IMR-90 (cell line): ENCODE measurements at regions not wholly inside any gene's neighbourhood (a gene's known extent, or its start where the extent isn't known, plus 50 kb on each side); places are given as distances from the start of the nearest gene placed in this dataset.

Source experiments
- ATAC-seq: fragments of 200-7000 bp; cut with Tn5 transposase; 2 replicates; pipeline ENCODE4 v1.9.1; 2020; ENCODE audit warnings: low read depth, mild to moderate bottlenecking, moderate library complexity
- BruUV-seq: library from RNA; stranded (reverse); fragments of 400-500 nt; replicated peaks from 2 replicates; lab custom pipeline; 2021; lab: Mats Ljungman, UMichigan
- CTCF ChIA-PET: fragments of 300-600 bp; formaldehyde crosslinking; extraction: SDS; loops from one replicate; lab custom pipeline; 2021; ENCODE audit warnings: antibody characterized with exemption; lab: Yijun Ruan, JAX
- POLR2A ChIA-PET: fragments of 300-600 bp; sonication (Branson Sonifier 250); formaldehyde crosslinking; loops from one replicate; lab custom pipeline; 2022; ENCODE audit warnings: antibody characterized with exemption; ENCODE audit not compliant: unreplicated experiment; lab: Charles Lee
- DNase-seq: peaks from one replicate; pipeline ENCODE4 v3.0.0; 2013
- H2AFZ ChIP-seq: replicated peaks from 2 replicates; pipeline ENCODE3; 2013; ENCODE audit warnings: low read length, mild to moderate bottlenecking; ENCODE audit not compliant: poor library complexity
- H2AK5ac ChIP-seq: 2 replicates; pipeline ENCODE4 v1.6.1; 2013; ENCODE audit warnings: low read depth, low read length, inconsistent platforms
- H2AK9ac ChIP-seq: replicated peaks from 2 replicates; pipeline ENCODE3; 2013; ENCODE audit warnings: mild to moderate bottlenecking, low read depth, low read length, moderate library complexity; ENCODE audit not compliant: poor library complexity
- H2BK120ac ChIP-seq: 2 replicates; pipeline ENCODE4 v1.6.1; 2013; ENCODE audit warnings: low read depth, low read length, inconsistent platforms
- H2BK15ac ChIP-seq: 3 replicates; pipeline ENCODE4 v1.6.1; 2013; ENCODE audit warnings: low read depth, low read length, inconsistent platforms
- H2BK20ac ChIP-seq: 2 replicates; pipeline ENCODE4 v1.6.1; 2013; ENCODE audit warnings: low read depth, mild to moderate bottlenecking, inconsistent platforms, low read length, moderate library complexity
- H2BK5ac ChIP-seq: 2 replicates; pipeline ENCODE4 v1.6.1; 2013; ENCODE audit warnings: mild to moderate bottlenecking, low read depth, low read length, inconsistent platforms; ENCODE audit not compliant: poor library complexity, severe bottlenecking
- H3K14ac ChIP-seq: replicated peaks from 2 replicates; pipeline ENCODE4 v1.6.1; 2013; ENCODE audit warnings: low read depth, low read length, inconsistent platforms
- H3K18ac ChIP-seq: 2 replicates; pipeline ENCODE4 v1.6.1; 2013; ENCODE audit warnings: low read depth, low read length, control low read depth
- H3K23ac ChIP-seq: 2 replicates; pipeline ENCODE4 v1.6.1; 2013; ENCODE audit warnings: low read depth, low read length, inconsistent platforms
- H3K27ac ChIP-seq: 2 replicates; pipeline ENCODE4 v1.5.1; 2013; ENCODE audit warnings: mild to moderate bottlenecking, control low read depth, low read length; ENCODE audit not compliant: insufficient read depth
- H3K27me3 ChIP-seq: 2 replicates; pipeline ENCODE4 v1.6.1; 2013; ENCODE audit warnings: low read length; ENCODE audit not compliant: control insufficient read depth, insufficient read depth
- H3K36me3 ChIP-seq: 2 replicates; pipeline ENCODE4 v1.6.1; 2013; ENCODE audit warnings: low read length, mixed read lengths; ENCODE audit not compliant: control insufficient read depth, insufficient read depth
- H3K4ac ChIP-seq: 2 replicates; pipeline ENCODE4 v1.6.1; 2013; ENCODE audit warnings: low read depth, low read length, inconsistent platforms
- H3K4me1 ChIP-seq: 2 replicates; pipeline ENCODE4 v1.6.1; 2013; ENCODE audit warnings: low read length, mixed read lengths; ENCODE audit not compliant: control insufficient read depth, insufficient read depth
- H3K4me2 ChIP-seq: 2 replicates; pipeline ENCODE4 v1.6.1; 2013; ENCODE audit warnings: low read depth, mild to moderate bottlenecking, control low read depth, low read length, moderate library complexity
- H3K4me3 ChIP-seq: 2 replicates; pipeline ENCODE4 v1.5.1; 2013; ENCODE audit warnings: low read depth, mild to moderate bottlenecking, control low read depth, low read length, moderate library complexity; ENCODE audit not compliant: insufficient read depth
- H3K56ac ChIP-seq: 2 replicates; pipeline ENCODE4 v1.6.1; 2013; ENCODE audit warnings: low read length, inconsistent platforms; ENCODE audit not compliant: insufficient read depth; ENCODE audit errors: extremely low read depth
- H3K79me1 ChIP-seq, 2 experiments: 2 replicates each; pipeline ENCODE4 v1.6.1; 2013; ENCODE audit warnings: low read length in 2 of 2, inconsistent platforms in 1 of 2, low read depth in 1 of 2
- H3K9ac ChIP-seq: 2 replicates; pipeline ENCODE4 v1.6.1; 2013; ENCODE audit warnings: low read depth, low read length, control low read depth
- H3K9me1 ChIP-seq: 2 replicates; pipeline ENCODE4 v1.6.1; 2013; ENCODE audit warnings: low read length, inconsistent platforms; ENCODE audit not compliant: insufficient read depth
- H3K9me3 ChIP-seq: 2 replicates; pipeline ENCODE4 v1.6.1; 2013; ENCODE audit warnings: low read length; ENCODE audit not compliant: control insufficient read depth, insufficient read depth
- H4K20me1 ChIP-seq: 2 replicates; pipeline ENCODE4 v1.6.1; 2013; ENCODE audit warnings: low read length, inconsistent platforms; ENCODE audit not compliant: insufficient read depth
- H4K5ac ChIP-seq: 2 replicates; pipeline ENCODE4 v1.6.1; 2013; ENCODE audit warnings: mild to moderate bottlenecking, low read depth, low read length, control low read depth
- H4K8ac ChIP-seq, 2 experiments: 2 replicates each; pipeline ENCODE4 v1.6.1; 2013; ENCODE audit warnings: low read depth in 2 of 2, low read length in 2 of 2, control low read depth in 1 of 2, inconsistent platforms in 1 of 2
- H4K91ac ChIP-seq: 2 replicates; pipeline ENCODE4 v1.6.1; 2013; ENCODE audit warnings: low read depth, low read length, inconsistent platforms; ENCODE audit not compliant: insufficient read depth
- FOS ChIP-seq: fragments of 150-350 bp; IDR thresholded peaks from 2 replicates; pipeline ENCODE4 v1.6.1; 2016; ENCODE audit warnings: low read depth, low read length
- MXI1 ChIP-seq: IDR thresholded peaks from 2 replicates; pipeline ENCODE4 v1.6.1; 2012; ENCODE audit warnings: low read depth, mild to moderate bottlenecking, low read length, moderate library complexity, borderline replicate concordance
- NFE2L2 ChIP-seq: fragments of 150-350 bp; IDR thresholded peaks from 2 replicates; pipeline ENCODE4 v1.6.1; 2016; ENCODE audit warnings: low read depth, mild to moderate bottlenecking, low read length
- RAD21 ChIP-seq: IDR thresholded peaks from 2 replicates; pipeline ENCODE4 v1.6.1; 2012; ENCODE audit warnings: low read length, improper control_type of control experiment
- WGBS, 2 experiments: methylation state at CpG; one replicate each; pipeline versions ENCODE4 v1.1.5 to v1.1.7; 2013; ENCODE audit warnings: missing lambda C conversion rate in 2 of 2; ENCODE audit not compliant: insufficient read length in 1 of 2; ENCODE audit errors: extremely low coverage in 2 of 2; 5-methylcytosine and 5-hydroxymethylcytosine counted together
- dilution Hi-C: fragments of 300-500 bp; cut with HindIII; formaldehyde crosslinking; loops from one replicate; pipeline ENCODE4 v1.14.3; 2018; ENCODE audit warnings: low sequenced_read_pairs; ENCODE audit not compliant: unreplicated experiment
- in situ Hi-C: fragments of 300-500 bp; cut with MboI; formaldehyde crosslinking; loops from 3 replicates; pipeline ENCODE4 v1.14.3; 2019; ENCODE audit warnings: low sequenced_read_pairs, inconsistent platforms, mixed read lengths
- intact Hi-C: fragments of 100-400 bp; cut with micrococcal nuclease; formaldehyde crosslinking; loops from 2 replicates; pipeline ENCODE4 v1.10.0; 2022
- TF ChIP-seq, protein P1 (sequence below): fragments of 150-350 bp; IDR thresholded peaks from 2 replicates; pipeline ENCODE4 v1.6.1; 2017; ENCODE audit warnings: mild to moderate bottlenecking, antibody characterized with exemption, low read length, low read depth

DNA sequence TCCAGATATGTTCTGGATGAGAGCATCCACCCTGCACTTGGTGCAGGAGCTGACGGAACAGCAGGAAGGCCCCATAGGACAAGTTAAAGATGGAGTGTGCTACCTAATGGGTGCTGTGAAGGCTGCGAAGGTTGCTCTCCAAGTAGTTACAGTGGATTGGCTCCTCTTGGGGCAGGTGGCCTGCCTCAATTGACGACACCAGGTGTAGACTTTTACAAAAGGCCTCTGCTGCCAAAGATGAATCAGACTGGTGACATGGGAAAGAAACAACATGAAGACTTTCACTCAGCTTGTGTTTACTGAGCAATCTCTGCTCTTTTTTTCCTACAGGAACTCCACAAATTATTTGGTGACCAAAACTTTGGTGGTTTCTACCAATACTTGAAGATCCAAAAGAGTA lies 437.7 kb downstream of the PLCL1 start:
- DNase-seq, result no peak
- H3K9ac ChIP-seq, result no peak overlapping the region
- no peak overlapping the region for H3K14ac ChIP-seq
- no peaks in the 10 kb centered on the region for H3K27me3 ChIP-seq
- no peak overlapping the region for H3K56ac ChIP-seq
- H4K91ac ChIP-seq, result no peak overlapping the region
- no peak overlapping the region for H2BK120ac ChIP-seq
- BruUV-seq, result no TSS peak
- no peak overlapping the region for H3K4me2 ChIP-seq
- H3K27ac ChIP-seq, result no peak overlapping the region
- H3K9me3 ChIP-seq, result no peaks in the 10 kb centered on the region
- in situ Hi-C loops, result no loop called here
- WGBS, 2 experiments, result 83% methylated on average over 1 of the region's 3 CpGs; no CpG with 5 or more reads in 1 of the 2 experiments
- H2BK5ac ChIP-seq, result no peak overlapping the region
- ChIA-PET POLR2A (no interaction called here), CTCF (interaction anchor here (0.7 kb wide), 1 partner anchor 1556 kb away, joined by 3 read pairs; no protein-coding TSS in a partner anchor)
- no peaks in the 10 kb centered on the region for H3K4me1 ChIP-seq
- no peak overlapping the region for H3K18ac ChIP-seq
- H3K36me3 ChIP-seq, result no peaks in the 10 kb centered on the region
- no peak overlapping the region for H2AK9ac ChIP-seq
- H2AK5ac ChIP-seq, result no peak overlapping the region
- no peak overlapping the region for H4K5ac ChIP-seq
- no peak overlapping the region for H2BK20ac ChIP-seq
- H3K9me1 ChIP-seq, result no peaks in the 10 kb centered on the region
- H2BK15ac ChIP-seq, result no peak overlapping the region
- H4K20me1 ChIP-seq, result no peaks in the 10 kb centered on the region
- intact Hi-C loops, result no loop called here
- dilution Hi-C loops, result no loop called here
- H3K4ac ChIP-seq, result no peak overlapping the region
- no peak overlapping the region for H3K23ac ChIP-seq
- TF ChIP-seq NFE2L2, result no peak
- TF ChIP-seq, protein P1, sequence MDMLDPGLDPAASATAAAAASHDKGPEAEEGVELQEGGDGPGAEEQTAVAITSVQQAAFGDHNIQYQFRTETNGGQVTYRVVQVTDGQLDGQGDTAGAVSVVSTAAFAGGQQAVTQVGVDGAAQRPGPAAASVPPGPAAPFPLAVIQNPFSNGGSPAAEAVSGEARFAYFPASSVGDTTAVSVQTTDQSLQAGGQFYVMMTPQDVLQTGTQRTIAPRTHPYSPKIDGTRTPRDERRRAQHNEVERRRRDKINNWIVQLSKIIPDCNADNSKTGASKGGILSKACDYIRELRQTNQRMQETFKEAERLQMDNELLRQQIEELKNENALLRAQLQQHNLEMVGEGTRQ, result no peak
- no peak for TF ChIP-seq RAD21
- no peak for TF ChIP-seq MXI1
- no peak for TF ChIP-seq FOS
- ATAC-seq, result no peak
- H2AFZ ChIP-seq, result no peak overlapping the region
- no peaks in the 10 kb centered on the region for H3K79me1 ChIP-seq
- H3K4me3 ChIP-seq, result no peak overlapping the region
- no peak overlapping the region for H4K8ac ChIP-seq
